Upper lobe of left lung (tissue), 6 donors: ENCODE measurements at regions not wholly inside any gene's neighbourhood (a gene's known extent, or its start where the extent isn't known, plus 50 kb on each side); places are given as distances from the start of the nearest gene placed in this dataset.

ENCODE experiments used
- ATAC-seq, 2 donors: fragments of 200-7000 bp; cut with Tn5 transposase; one replicate each; pipeline ENCODE4 v1.9.1; 2022; ENCODE audit warnings: mild to moderate bottlenecking in 2 of 2, moderate library complexity in 2 of 2; ENCODE audit not compliant: low FRiP score in 2 of 2
- DNase-seq, 2 donors: peaks; one replicate each; pipeline ENCODE4 v3.0.0-alpha.2; 2019 to 2020
- H3K27ac ChIP-seq, 4 donors: fragments of 200-600 bp; sonication (generic); one replicate each; pipeline ENCODE4 v1.5.1; 2016 to 2019
- H3K27me3 ChIP-seq, 4 donors: fragments of 200-600 bp; sonication (generic); one replicate each; pipeline ENCODE4 v1.5.1; 2017 to 2019
- H3K36me3 ChIP-seq, 4 donors: fragments of 200-600 bp; sonication (generic); one replicate each; pipeline ENCODE4 v1.5.1; 2016 to 2019
- H3K4me1 ChIP-seq, 4 donors: fragments of 200-600 bp; sonication (generic); one replicate each; pipeline ENCODE4 v1.5.1; 2018 to 2019
- H3K4me3 ChIP-seq, 4 donors: fragments of 200-600 bp; sonication (generic); one replicate each; pipeline ENCODE4 v1.5.1; 2017 to 2019; ENCODE audit warnings: mild to moderate bottlenecking in 2 of 4, moderate library complexity in 1 of 4
- H3K9me3 ChIP-seq, 4 donors: fragments of 200-600 bp; sonication (generic); one replicate each; pipeline ENCODE4 v1.5.1; 2018 to 2019
- EP300 ChIP-seq, 4 donors: sonication (generic); formaldehyde crosslinking; IDR thresholded peaks; one replicate each; pipeline ENCODE4 v1.5.1; 2017; ENCODE audit warnings: antibody characterized with exemption in 4 of 4, control low read depth in 2 of 4
- POLR2A ChIP-seq, 4 donors: fragments of 450-650 bp; IDR thresholded peaks; one replicate each; pipeline ENCODE4 v1.5.1; 2016 to 2017; ENCODE audit warnings: antibody characterized with exemption in 4 of 4, mild to moderate bottlenecking in 2 of 4
- POLR2AphosphoS5 ChIP-seq, 2 donors: sonication (generic); formaldehyde crosslinking; IDR thresholded peaks; one replicate each; pipeline ENCODE4 v1.5.1; 2017; ENCODE audit warnings: antibody characterized with exemption in 2 of 2
- WGBS, 2 donors: methylation state at CpG; one replicate each; pipeline ENCODE4 v1.1.5; 2017 to 2018; 5-methylcytosine and 5-hydroxymethylcytosine counted together
- TF ChIP-seq, protein P1 (sequence below), 6 experiments: fragments of 450-650 bp in 4 of 6; fragments of 200-600 bp in 2 of 6; sonication (generic) in 2 of 6; IDR thresholded peaks; one replicate each; pipeline ENCODE4 v1.5.1; 2016 to 2019; ENCODE audit warnings: antibody characterized with exemption in 6 of 6
- donor health status: DM: no; HTN: no; CAD: no; lungs with moderate emphysema.
- donor health status: DM: no; HTN: yes; CAD: no; lungs with severe emphysema.

DNA sequence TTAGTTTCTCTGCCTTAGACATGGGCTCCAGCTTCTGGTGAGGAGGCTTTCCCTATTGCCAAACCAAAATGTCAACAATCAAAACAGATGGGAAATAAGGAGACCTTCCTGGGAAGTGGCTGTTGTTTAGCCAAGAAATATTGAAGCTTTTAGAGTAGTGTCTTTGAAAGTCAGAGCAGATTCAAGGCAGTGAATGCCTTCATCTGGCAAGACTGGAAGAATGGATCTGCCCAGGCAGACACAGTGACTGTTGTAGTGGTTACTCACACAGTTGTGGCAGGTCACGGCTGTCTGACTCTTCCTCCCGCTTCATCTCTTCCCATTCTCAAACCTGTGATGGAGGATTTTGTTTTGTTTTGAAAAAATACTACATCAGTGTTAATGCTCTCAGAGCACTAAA, 154.1 kb upstream of the ADO start:
- Histone ChIP-seq H3K36me3 (no peaks in the 10 kb centered on the region), H3K4me3 (no peak overlapping the region), H3K4me1 (no peaks in the 10 kb centered on the region), H3K9me3 (no peaks in the 10 kb centered on the region), H3K27ac (no peak overlapping the region), H3K27me3 (no peaks in the 10 kb centered on the region)
- DNase-seq (no peak), ATAC-seq (peak in 1 of 2 donors; percentile 31)
- 97 to 98% methylated on average over 2 of the region's 2 CpGs for WGBS, 2 donors
- TF ChIP-seq POLR2AphosphoS5 (IDR thresholded peaks at IDR 0.05): no peak
- TF ChIP-seq EP300 (IDR thresholded peaks at IDR 0.05): no peak
- TF ChIP-seq, protein P1, sequence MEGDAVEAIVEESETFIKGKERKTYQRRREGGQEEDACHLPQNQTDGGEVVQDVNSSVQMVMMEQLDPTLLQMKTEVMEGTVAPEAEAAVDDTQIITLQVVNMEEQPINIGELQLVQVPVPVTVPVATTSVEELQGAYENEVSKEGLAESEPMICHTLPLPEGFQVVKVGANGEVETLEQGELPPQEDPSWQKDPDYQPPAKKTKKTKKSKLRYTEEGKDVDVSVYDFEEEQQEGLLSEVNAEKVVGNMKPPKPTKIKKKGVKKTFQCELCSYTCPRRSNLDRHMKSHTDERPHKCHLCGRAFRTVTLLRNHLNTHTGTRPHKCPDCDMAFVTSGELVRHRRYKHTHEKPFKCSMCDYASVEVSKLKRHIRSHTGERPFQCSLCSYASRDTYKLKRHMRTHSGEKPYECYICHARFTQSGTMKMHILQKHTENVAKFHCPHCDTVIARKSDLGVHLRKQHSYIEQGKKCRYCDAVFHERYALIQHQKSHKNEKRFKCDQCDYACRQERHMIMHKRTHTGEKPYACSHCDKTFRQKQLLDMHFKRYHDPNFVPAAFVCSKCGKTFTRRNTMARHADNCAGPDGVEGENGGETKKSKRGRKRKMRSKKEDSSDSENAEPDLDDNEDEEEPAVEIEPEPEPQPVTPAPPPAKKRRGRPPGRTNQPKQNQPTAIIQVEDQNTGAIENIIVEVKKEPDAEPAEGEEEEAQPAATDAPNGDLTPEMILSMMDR (IDR thresholded peaks at IDR 0.05): no peak
- TF ChIP-seq POLR2A (IDR thresholded peaks at IDR 0.05): no peak

DNA sequence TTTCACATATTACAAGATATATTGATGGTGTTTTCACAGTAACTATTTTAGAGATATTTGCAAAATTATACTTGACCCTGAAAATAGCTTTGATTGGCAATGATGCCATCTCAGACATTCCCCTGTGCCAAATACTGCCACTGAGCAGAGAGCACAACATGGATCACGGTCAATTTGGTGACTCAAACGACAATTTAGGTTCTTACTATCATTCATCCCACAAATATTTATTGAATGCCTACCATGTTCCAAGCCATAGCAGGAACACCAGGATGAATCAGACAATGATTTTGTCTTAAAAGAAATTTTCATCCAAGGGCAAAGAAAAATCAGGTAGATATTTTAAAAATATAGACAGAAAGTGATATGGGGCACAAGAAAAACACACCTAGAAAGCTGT, 153.2 kb upstream of the ADO start:
- TF ChIP-seq POLR2AphosphoS5 (IDR thresholded peaks at IDR 0.05): no peak
- TF ChIP-seq, protein P1 (IDR thresholded peaks at IDR 0.05): no peak
- TF ChIP-seq POLR2A (IDR thresholded peaks at IDR 0.05): no peak
- no peak for TF ChIP-seq EP300 (IDR thresholded peaks at IDR 0.05)
- WGBS, 2 donors: 70% methylated on average over 2 of the region's 2 CpGs
- no peaks in the 10 kb centered on the region for H3K9me3 ChIP-seq
- H3K27me3 ChIP-seq: no peaks in the 10 kb centered on the region
- H3K36me3 ChIP-seq: no peaks in the 10 kb centered on the region
- ATAC-seq: no peak
- H3K4me1 ChIP-seq: no peaks in the 10 kb centered on the region
- no peak for DNase-seq
- H3K4me3 ChIP-seq: no peak overlapping the region
- H3K27ac ChIP-seq: no peak overlapping the region

DNA sequence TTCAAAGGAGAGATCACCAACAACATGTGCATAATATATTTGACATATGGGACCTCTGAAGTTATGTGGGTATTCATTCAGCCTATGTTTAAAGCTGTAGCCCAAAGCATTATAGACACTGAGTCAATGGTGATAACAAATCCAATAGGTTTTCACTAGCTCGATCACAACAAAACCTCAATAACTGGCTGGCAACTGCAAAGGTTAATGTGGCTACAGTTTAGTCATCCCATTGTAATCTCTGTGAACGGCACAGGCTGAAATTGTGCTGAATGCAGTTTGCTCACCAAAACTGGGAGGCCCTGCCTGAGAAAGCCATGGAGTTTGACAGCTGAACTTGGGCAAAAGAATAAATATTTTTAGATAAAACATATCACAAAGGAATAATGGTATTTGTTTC, 152.4 kb upstream of the ADO start:
- DNase-seq (no peak), ATAC-seq (no peak)
- Histone ChIP-seq H3K4me1 (no peaks in the 10 kb centered on the region), H3K9me3 (no peaks in the 10 kb centered on the region), H3K4me3 (no peak overlapping the region), H3K36me3 (no peaks in the 10 kb centered on the region), H3K27me3 (no peaks in the 10 kb centered on the region), H3K27ac (no peak overlapping the region)
- no peak for TF ChIP-seq EP300 (IDR thresholded peaks at IDR 0.05)
- 67 to 69% methylated on average over 2 of the region's 2 CpGs for WGBS, 2 donors

DNA sequence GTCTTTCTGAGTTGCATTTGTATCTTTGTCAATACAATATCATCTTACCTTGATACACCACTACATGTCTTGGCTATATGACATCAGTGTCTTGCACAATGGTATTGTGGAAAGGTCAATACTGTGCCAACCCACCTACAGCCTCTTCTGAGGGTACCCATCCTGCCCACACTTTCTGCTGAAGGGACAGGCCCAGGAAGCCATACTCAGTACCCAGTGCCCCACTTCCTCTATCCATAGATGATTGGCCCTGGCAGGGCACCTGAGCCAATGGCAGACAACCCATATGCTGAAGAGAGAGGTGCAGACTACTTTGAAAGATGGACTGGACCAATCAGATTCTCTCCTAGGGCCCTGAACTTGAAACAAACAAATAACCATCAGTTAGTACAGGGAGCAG, 152.0 kb upstream of the ADO start:
- ATAC-seq (no peak), DNase-seq (no peak)

DNA sequence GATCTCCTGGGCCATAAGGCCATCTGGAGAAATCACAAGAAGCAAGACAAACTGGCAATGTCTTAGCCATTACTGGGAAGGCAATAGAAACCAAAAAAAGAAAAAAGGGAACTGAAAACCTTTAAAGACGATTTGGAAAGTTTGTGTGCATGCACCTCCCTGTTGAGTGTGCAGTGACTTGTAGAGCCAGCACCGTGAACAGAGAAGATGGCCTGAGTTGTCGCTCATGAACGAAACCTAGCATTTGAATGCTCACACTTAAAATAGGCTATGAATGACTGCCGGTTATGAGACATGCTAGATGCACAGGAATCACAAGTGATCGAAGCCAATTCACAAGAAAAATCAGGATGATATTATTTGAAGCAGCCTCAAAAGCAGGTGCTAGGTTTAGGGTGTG, 151.3 kb upstream of the ADO start:
- H3K27ac ChIP-seq: no peak overlapping the region
- ATAC-seq (no peak), DNase-seq (no peak)
- H3K4me1 ChIP-seq: no peaks in the 10 kb centered on the region
- no peaks in the 10 kb centered on the region for H3K27me3 ChIP-seq
- H3K9me3 ChIP-seq: no peaks in the 10 kb centered on the region
- TF ChIP-seq, protein P1 (IDR thresholded peaks at IDR 0.05): no peak
- no peak for TF ChIP-seq POLR2AphosphoS5 (IDR thresholded peaks at IDR 0.05)
- TF ChIP-seq EP300 (IDR thresholded peaks at IDR 0.05): no peak
- TF ChIP-seq POLR2A (IDR thresholded peaks at IDR 0.05): no peak
- no peaks in the 10 kb centered on the region for H3K36me3 ChIP-seq
- no peak overlapping the region for H3K4me3 ChIP-seq
- 76% methylated on average over 6 of the region's 6 CpGs for WGBS, 2 donors

More for the DNA sequence above, 152.0 kb upstream of the ADO start:
- Histone ChIP-seq H3K36me3 (no peaks in the 10 kb centered on the region), H3K27me3 (no peaks in the 10 kb centered on the region), H3K4me3 (no peak overlapping the region), H3K9me3 (no peaks in the 10 kb centered on the region), H3K4me1 (no peaks in the 10 kb centered on the region), H3K27ac (no peak overlapping the region)
- TF ChIP-seq POLR2AphosphoS5 (IDR thresholded peaks at IDR 0.05): no peak
- TF ChIP-seq, protein P1 (IDR thresholded peaks at IDR 0.05): no peak
- no peak for TF ChIP-seq POLR2A (IDR thresholded peaks at IDR 0.05)
- no peak for TF ChIP-seq EP300 (IDR thresholded peaks at IDR 0.05)
